ENCODE measurements at regions not wholly inside any gene's neighbourhood (a gene's known extent, or its start where the extent isn't known, plus 50 kb on each side); places are given as distances from the start of the nearest gene placed in this dataset.

DNA sequence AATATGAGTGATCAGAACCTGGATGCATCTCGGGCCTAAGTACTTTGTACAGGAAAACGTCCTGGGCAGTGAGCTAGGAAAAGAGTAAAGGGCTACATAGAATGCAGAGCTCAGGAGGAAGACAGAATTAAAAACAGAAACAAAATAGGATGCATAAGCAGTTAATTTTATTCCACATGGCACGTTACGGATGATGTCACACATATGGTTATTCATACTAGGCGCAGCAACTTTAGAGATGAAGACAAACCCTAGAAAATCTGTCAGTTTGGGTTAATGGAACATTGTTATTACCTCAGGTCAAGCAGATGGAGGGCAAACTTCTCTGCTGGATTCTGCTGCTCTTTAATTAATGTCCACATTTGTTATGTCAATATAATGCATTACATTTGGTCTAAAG, 445.4 kb downstream of the ANXA1 start:
- no peak overlapping the region for H3K4me3 Mint-ChIP-seq
- peaks cover 0 to 8% of the 10 kb centered on the region in 2 donors for H3K9me3 Mint-ChIP-seq
- no peaks in the 10 kb centered on the region for H3K4me1 Mint-ChIP-seq
- H3K27me3 Mint-ChIP-seq, result no peaks in the 10 kb centered on the region
- no peak overlapping the region for H3K27ac Mint-ChIP-seq
- ATAC-seq (no peak), DNase-seq (no peak)

- no peaks in the 10 kb centered on the region for H3K27me3 Mint-ChIP-seq
- no peak overlapping the region for H3K4me3 Mint-ChIP-seq
- H3K4me1 Mint-ChIP-seq, result no peaks in the 10 kb centered on the region
- DNase-seq (no peak), ATAC-seq (no peak)
- H3K9me3 Mint-ChIP-seq, result peaks cover 0 to 8% of the 10 kb centered on the region in 2 donors
- H3K27ac Mint-ChIP-seq, result no peak overlapping the region
Observed at GRCh38 chr9:73597771-73598170, 446.1 kb downstream of the ANXA1 start.

GRCh38 chr9:73609381-73609780, 457.7 kb downstream of the ANXA1 start:
- no peak for ATAC-seq
- DNase-seq, result no peak
- H3K4me3 Mint-ChIP-seq, result no peak overlapping the region
- no peaks in the 10 kb centered on the region for H3K27me3 Mint-ChIP-seq
- H3K27ac Mint-ChIP-seq, result no peak overlapping the region
- H3K9me3 Mint-ChIP-seq, result peaks cover 5 to 8% of the 10 kb centered on the region in 2 donors
- H3K4me1 Mint-ChIP-seq, result no peaks in the 10 kb centered on the region

GRCh38 chr9:73611032-73611431, 459.4 kb downstream of the ANXA1 start:
- Mint-ChIP-seq H3K9me3 (peaks cover 5 to 8% of the 10 kb centered on the region in 2 donors), H3K27me3 (no peaks in the 10 kb centered on the region), H3K27ac (no peak overlapping the region)

GRCh38 chr9:73613092-73613701, 461.5 kb downstream of the ANXA1 start:
- no peak for ATAC-seq
- Mint-ChIP-seq H3K4me3 (no peak overlapping the region), H3K27ac (no peak overlapping the region), H3K9me3 (peaks cover 5 to 8% of the 10 kb centered on the region in 2 donors), H3K27me3 (no peaks in the 10 kb centered on the region), H3K4me1 (no peaks in the 10 kb centered on the region)
- no peak for DNase-seq

More at GRCh38 chr9:73611032-73611431, 459.4 kb downstream of the ANXA1 start:
- no peaks in the 10 kb centered on the region for H3K4me1 Mint-ChIP-seq
- no peak for DNase-seq
- ATAC-seq, result no peak
- H3K4me3 Mint-ChIP-seq, result no peak overlapping the region

DNA sequence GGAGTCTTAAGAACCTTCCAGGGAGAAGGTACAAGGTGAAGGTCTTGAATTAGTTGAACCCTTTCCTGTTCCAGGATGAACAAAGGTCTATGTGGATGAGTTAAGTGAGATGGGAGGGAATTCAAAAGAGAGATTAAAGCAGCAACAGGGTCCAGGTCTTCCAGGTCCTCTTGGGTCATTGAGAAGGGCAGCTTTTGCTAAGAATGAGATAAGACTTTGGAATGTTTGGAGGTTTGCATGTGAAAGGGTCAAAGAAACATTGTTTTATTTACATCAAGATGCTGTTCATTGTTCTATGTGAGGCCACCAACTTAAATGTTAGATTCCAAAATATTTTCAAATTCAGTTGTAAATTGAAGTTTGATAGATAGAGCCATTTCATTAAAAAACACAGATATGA, 463.9 kb downstream of the ANXA1 start:
- DNase-seq (no peak), ATAC-seq (no peak)
- Mint-ChIP-seq H3K9me3 (peaks cover 11 to 14% of the 10 kb centered on the region in 2 donors), H3K27me3 (no peaks in the 10 kb centered on the region), H3K27ac (no peak overlapping the region), H3K4me1 (no peaks in the 10 kb centered on the region), H3K4me3 (no peak overlapping the region)

DNA sequence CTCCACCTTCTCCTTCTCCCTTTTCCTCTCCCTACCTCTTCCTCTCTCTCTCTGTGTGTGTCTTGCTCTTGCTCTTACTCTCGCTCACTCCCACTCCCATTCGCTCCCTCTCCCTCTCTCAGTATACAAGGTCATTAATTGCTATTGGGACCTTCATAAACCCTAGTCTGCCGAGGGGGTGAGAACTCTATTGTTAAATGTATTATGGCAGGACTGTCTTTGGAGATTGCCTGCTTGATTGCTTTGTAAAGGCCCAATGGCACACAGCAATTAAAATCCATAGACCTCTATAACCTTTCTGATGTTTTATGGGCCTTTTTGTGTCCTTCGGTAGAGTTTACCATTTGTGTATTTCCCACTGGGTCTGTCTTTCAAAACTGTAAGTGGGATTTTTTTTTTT, 465.9 kb downstream of the ANXA1 start:
- Mint-ChIP-seq H3K4me3 (no peak overlapping the region), H3K9me3 (peaks cover 6 to 8% of the 10 kb centered on the region in 2 donors), H3K4me1 (no peaks in the 10 kb centered on the region), H3K27ac (no peak overlapping the region), H3K27me3 (no peaks in the 10 kb centered on the region)
- DNase-seq, result no peak
- ATAC-seq, result no peak

GRCh38 chr9:73640971-73641370, 489.3 kb downstream of the ANXA1 start:
- H3K9me3 Mint-ChIP-seq, result peaks cover 0 to 4% of the 10 kb centered on the region in 2 donors
- no peak overlapping the region for H3K4me3 Mint-ChIP-seq
- no peak overlapping the region for H3K27ac Mint-ChIP-seq
- H3K27me3 Mint-ChIP-seq, result no peaks in the 10 kb centered on the region
- ATAC-seq (no peak), DNase-seq (no peak)
- H3K4me1 Mint-ChIP-seq, result no peaks in the 10 kb centered on the region

GRCh38 chr9:73643379-73644013, 491.8 kb downstream of the ANXA1 start:
- H3K4me3 Mint-ChIP-seq, result no peak overlapping the region
- H3K27ac Mint-ChIP-seq, result no peak overlapping the region
- ATAC-seq (no peak), DNase-seq (no peak)
- H3K4me1 Mint-ChIP-seq, result no peaks in the 10 kb centered on the region
- H3K27me3 Mint-ChIP-seq, result no peaks in the 10 kb centered on the region
- peaks cover 9% of the 10 kb centered on the region in 2 donors for H3K9me3 Mint-ChIP-seq

DNA sequence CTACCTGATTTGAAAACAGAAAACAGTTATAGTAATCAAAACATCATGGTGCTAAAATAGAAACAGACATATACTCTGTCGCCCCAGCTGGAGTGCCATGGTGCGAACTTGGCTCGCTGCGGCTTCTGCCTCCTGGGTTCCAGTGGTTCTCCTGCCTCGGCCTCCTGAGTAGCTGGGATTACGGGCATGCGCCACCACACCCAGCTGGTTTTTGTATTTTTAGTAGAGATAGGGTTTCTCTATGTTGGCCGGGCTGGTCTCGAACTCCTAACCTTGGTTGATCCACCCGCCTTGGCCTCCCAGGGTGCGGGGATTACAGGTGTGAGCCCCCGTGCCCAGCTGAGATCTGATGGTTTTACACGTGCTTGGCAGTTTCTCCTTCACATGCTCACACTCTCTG, 495.9 kb downstream of the ANXA1 start:
- ATAC-seq, result no peak
- Mint-ChIP-seq H3K9me3 (peaks cover 9 to 11% of the 10 kb centered on the region in 2 donors), H3K4me1 (no peaks in the 10 kb centered on the region), H3K27ac (no peak overlapping the region), H3K27me3 (no peaks in the 10 kb centered on the region), H3K4me3 (no peak overlapping the region)
- no peak for DNase-seq

DNA sequence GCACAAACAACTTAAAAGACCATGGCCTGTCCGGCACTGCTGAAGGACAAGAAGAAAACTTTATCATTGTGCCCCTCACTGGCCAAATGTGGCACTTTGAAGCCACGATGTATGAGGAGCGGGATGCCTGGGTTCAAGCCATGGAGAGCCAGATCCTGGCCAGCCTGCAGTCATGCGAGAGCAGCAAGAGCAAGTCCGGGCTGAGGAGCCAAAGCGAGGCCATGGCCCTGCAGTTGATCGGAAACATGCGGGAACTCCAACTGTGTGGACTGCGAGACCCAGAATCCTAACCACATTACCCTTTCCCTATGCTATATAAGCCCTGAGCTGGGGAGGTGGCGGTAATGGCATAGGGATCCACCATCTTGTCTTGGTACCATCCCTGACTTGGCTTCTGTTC, 497.9 kb downstream of the ANXA1 start:
- Mint-ChIP-seq H3K27me3 (no peaks in the 10 kb centered on the region), H3K4me1 (no peaks in the 10 kb centered on the region), H3K4me3 (no peak overlapping the region), H3K27ac (no peak overlapping the region), H3K9me3 (peaks cover 11 to 19% of the 10 kb centered on the region in 2 donors)
- ATAC-seq (no peak), DNase-seq (no peak)

DNA sequence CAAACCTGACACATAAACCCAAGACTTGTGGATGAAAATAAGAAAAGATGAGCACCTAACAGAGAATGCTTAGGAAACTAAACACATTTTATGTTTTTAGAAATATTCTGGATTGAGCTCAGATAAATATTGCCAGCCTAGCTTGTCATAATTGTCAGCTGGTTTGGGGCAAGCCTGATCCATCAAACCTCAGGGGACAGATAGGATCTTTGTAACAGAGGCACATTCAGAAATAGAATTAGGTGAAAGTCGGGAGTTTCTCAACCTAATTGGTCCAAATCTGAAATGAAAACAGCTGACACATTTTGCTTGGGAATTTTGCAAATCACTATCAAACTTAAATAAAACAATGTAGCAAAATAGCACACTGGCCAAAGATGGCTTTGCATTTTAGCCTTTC, 503.7 kb downstream of the ANXA1 start:
- Mint-ChIP-seq H3K4me3 (no peak overlapping the region), H3K4me1 (no peaks in the 10 kb centered on the region), H3K27ac (no peak overlapping the region), H3K9me3 (peaks cover 0 to 9% of the 10 kb centered on the region in 2 donors), H3K27me3 (no peaks in the 10 kb centered on the region)
- DNase-seq (no peak), ATAC-seq (no peak)

DNA sequence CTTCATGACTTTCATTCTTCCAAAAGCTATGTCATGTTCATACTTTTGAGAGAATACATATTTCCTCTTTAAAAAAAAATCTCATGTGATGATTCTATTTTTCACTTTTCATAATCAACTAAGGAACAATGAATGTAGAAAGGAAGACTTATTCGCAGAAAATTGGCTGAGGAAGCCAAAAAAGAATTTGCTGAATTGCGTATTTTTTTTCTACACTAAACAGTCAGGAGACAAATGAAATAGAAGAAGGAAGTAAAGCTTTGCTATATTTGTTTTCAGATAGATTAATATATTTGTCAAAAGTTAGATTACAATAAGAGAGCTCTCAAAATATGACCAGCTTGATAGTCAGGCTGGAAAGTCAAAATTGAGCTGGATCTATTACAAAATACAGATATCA, 504.2 kb downstream of the ANXA1 start:
- Mint-ChIP-seq H3K4me3 (no peak overlapping the region), H3K9me3 (peaks cover 0 to 9% of the 10 kb centered on the region in 2 donors), H3K27me3 (no peaks in the 10 kb centered on the region), H3K27ac (no peak overlapping the region), H3K4me1 (no peaks in the 10 kb centered on the region)
- no peak for ATAC-seq
- no peak for DNase-seq

DNA sequence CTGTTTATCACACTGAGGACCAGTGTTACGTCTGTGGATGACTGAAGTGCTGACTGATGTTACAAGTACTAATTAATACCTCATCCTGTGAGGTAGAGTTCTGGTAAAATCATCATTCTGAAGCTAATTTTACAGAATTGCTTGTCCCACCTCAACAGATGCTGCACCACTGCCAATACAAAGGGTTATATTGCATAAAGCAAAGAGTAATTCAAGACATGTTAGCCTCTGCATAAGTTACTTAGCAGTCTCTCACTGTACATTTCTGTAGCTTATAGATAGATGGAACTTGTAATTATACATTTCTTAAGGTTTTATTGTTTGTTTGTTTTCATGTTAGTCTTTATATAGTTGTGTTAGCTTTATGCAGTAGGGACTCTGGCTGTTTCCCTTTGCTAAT, 513.6 kb downstream of the ANXA1 start:
- no peak for ATAC-seq
- no peak for DNase-seq
- Mint-ChIP-seq H3K27ac (no peak overlapping the region), H3K27me3 (no peaks in the 10 kb centered on the region), H3K4me1 (no peaks in the 10 kb centered on the region), H3K4me3 (no peak overlapping the region), H3K9me3 (peaks cover 0 to 4% of the 10 kb centered on the region in 2 donors)

DNA sequence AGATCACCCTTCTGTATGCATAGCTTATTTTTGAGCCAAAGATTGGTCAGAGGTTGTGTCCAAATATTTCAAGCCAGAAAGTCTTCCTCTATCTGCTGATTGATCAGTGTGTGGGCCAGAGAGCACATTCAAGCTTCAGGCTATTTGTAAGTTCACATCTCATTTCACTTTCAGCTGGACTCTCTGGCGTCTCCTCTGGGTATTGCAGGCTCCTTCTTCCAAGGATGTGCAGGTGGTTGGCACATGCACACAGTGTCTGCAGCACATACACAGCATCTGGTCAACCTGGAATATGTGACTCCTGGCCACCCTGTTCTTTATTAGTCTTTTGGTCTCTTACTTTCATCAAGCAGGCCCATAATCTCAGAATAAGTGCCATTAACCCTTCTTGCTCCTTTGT, 516.1 kb downstream of the ANXA1 start:
- Mint-ChIP-seq H3K4me1 (no peaks in the 10 kb centered on the region), H3K27me3 (no peaks in the 10 kb centered on the region), H3K4me3 (no peak overlapping the region), H3K27ac (no peak overlapping the region), H3K9me3 (peaks cover 0 to 3% of the 10 kb centered on the region in 2 donors)
- DNase-seq, result no peak
- no peak for ATAC-seq

DNA sequence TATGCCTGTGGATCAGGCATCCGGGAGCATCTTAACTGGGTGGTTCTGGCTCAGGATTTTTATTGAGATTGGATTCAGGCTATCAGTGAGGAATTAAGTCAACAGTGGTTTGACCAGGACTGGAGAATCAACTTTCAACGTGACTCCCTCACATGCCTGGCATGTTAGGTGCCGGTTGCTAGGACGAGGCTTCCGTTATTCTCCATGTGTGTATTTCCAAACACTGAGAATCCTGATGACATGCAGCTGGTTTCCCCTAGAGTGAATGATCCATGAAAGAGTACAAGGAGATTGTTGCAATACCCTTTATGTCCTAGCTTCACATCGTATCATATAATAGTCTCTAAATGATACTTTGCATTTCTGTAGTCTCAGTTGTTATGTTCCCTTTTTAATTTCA, 529.2 kb downstream of the ANXA1 start:
- Mint-ChIP-seq H3K4me3 (no peak overlapping the region), H3K27me3 (no peaks in the 10 kb centered on the region), H3K27ac (no peak overlapping the region), H3K4me1 (no peaks in the 10 kb centered on the region), H3K9me3 (no peaks in the 10 kb centered on the region)
- DNase-seq (no peak), ATAC-seq (no peak)

DNA sequence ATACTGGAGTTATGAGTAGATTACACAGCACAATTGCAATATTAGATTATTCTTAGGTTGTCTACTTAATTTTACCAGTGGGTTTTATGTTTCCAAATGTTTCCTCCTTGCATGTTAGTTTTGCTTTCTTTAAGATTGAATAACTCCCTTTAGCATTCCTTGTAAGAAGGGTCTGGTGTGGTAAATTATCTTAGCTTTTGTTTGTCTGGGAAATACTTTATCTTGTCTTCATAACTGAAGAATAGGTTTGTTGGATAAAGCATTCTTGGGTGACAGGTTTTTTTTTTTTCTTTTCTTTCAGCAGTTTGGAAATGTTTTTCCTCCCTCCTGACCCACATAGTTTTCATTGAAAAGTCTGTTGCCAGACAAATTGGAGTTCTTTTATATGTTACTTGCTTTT, 531.1 kb downstream of the ANXA1 start:
- no peak overlapping the region for H3K27ac Mint-ChIP-seq
- ATAC-seq (no peak), DNase-seq (no peak)
- H3K4me1 Mint-ChIP-seq, result no peaks in the 10 kb centered on the region
- H3K9me3 Mint-ChIP-seq, result no peaks in the 10 kb centered on the region
- H3K4me3 Mint-ChIP-seq, result no peak overlapping the region
- no peaks in the 10 kb centered on the region for H3K27me3 Mint-ChIP-seq

All from stimulated activated naive CD8-positive, alpha-beta T cell treated with anti-CD3 and anti-CD28 coated beads, Interleukin-15, amount 100 ng/mL, for 72 hours (primary cell).